DOHH2 (cell line): ENCODE measurements at regions not wholly inside any gene's neighbourhood (a gene's known extent, or its start where the extent isn't known, plus 50 kb on each side); places are given as distances from the start of the nearest gene placed in this dataset.

Source experiments
- CTCF ChIP-seq: fragments of 200-600 bp; sonication (generic); IDR thresholded peaks from one replicate; pipeline ENCODE4 v1.5.1; 2014; ENCODE audit warnings: antibody characterized with exemption, mild to moderate bottlenecking, low read depth, low read length; ENCODE audit not compliant: poor library complexity, severe bottlenecking
- EZH2phosphoT487 ChIP-seq: fragments of 200-600 bp; sonication (generic); IDR thresholded peaks from 2 replicates; pipeline ENCODE4 v1.6.1; 2017; ENCODE audit warnings: borderline replicate concordance, mild to moderate bottlenecking, antibody characterized with exemption, low read length, moderate library complexity, mixed read lengths

GRCh38 chr11:70523384-70524095 is 125.2 kb downstream of the CTTN start:
- TF ChIP-seq CTCF: no peak
- TF ChIP-seq EZH2phosphoT487: no peak
